B cell (primary cell): ENCODE measurements at regions not wholly inside any gene's neighbourhood (a gene's known extent, or its start where the extent isn't known, plus 50 kb on each side); places are given as distances from the start of the nearest gene placed in this dataset.

Experiments
- EZH2 ChIP-seq: IDR thresholded peaks from 2 replicates; pipeline ENCODE4 v1.6.1; 2012; ENCODE audit warnings: borderline replicate concordance, low read depth, mild to moderate bottlenecking, moderate library complexity, low read length; ENCODE audit not compliant: insufficient read depth, poor library complexity, severe bottlenecking
- TF ChIP-seq, protein P1 (sequence below): fragments of 200-600 bp; IDR thresholded peaks from one replicate; pipeline ENCODE4 v1.8.0; 2022; ENCODE audit warnings: antibody characterized with exemption, mild to moderate bottlenecking

DNA sequence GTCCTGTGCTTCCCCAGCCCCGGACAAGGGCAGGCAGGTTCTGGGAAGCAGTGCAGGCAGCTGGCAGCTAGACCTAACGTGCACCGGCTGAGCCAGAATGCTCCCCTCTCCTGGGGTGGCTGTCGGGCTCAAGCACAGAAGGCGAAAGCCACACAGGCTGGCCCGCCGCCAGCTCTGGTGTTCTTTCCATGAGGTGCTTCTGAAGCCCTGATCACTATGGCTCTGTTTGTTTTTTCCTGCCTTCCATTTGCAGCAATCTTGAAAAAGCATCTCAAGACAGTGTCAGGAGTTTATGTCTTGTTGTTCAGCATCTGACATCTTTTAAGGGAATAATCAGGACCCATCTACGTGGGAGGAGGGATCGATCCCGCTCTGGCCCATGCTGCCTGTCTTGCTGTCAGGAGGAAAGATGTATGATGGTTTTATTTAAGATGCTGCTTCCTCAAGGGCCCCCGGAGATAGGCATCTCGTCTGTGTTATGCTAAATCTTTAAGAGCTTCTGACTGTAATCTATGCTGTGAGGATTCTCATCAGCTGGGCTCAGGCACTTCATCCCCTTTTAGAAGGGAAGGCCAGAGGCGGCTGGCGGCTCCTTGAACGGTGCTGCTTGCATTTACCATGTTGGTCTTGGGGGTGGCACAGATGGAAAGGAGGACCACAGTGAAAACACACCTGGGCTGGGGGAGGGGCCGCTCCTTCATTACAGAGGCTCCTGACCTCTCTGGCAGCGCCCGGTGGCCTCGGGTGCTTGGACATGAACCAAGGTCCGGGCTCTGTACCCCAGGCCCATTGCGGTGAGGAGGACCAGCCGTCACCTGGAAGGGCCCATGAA, 118.5 kb upstream of the HDAC4 start:
- TF ChIP-seq, protein P1, sequence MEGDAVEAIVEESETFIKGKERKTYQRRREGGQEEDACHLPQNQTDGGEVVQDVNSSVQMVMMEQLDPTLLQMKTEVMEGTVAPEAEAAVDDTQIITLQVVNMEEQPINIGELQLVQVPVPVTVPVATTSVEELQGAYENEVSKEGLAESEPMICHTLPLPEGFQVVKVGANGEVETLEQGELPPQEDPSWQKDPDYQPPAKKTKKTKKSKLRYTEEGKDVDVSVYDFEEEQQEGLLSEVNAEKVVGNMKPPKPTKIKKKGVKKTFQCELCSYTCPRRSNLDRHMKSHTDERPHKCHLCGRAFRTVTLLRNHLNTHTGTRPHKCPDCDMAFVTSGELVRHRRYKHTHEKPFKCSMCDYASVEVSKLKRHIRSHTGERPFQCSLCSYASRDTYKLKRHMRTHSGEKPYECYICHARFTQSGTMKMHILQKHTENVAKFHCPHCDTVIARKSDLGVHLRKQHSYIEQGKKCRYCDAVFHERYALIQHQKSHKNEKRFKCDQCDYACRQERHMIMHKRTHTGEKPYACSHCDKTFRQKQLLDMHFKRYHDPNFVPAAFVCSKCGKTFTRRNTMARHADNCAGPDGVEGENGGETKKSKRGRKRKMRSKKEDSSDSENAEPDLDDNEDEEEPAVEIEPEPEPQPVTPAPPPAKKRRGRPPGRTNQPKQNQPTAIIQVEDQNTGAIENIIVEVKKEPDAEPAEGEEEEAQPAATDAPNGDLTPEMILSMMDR, result no peak
- TF ChIP-seq EZH2, result no peak
